K562 (cell line): ENCODE measurements at regions not wholly inside any gene's neighbourhood (a gene's known extent, or its start where the extent isn't known, plus 50 kb on each side); places are given as distances from the start of the nearest gene placed in this dataset.

Experiments
- ATAC-seq: fragments of 200-7000 bp; cut with Tn5 transposase; 3 replicates; pipeline ENCODE4 v1.9.1; 2020; ENCODE audit warnings: moderate library complexity
- BruUV-seq: library from RNA; stranded (reverse); fragments of 400-500 nt; replicated peaks from 2 replicates; lab custom pipeline; 2021; lab: Mats Ljungman, UMichigan
- CTCF ChIA-PET: fragments of 300-600 bp; formaldehyde crosslinking; extraction: SDS; loops from one replicate; lab custom pipeline; 2021; ENCODE audit warnings: low intra/inter-chr PET ratio; lab: Yijun Ruan, JAX
- POLR2A ChIA-PET: fragments of 300-600, 350-650 bp; sonication (Branson Sonifier 250); formaldehyde crosslinking; extraction: SDS; loops from one replicate; lab custom pipeline; 2021; ENCODE audit warnings: antibody characterized with exemption, inconsistent platforms; lab: Yijun Ruan, JAX
- DNase-seq, 4 experiments: peaks; one replicate each; pipeline versions ENCODE4 v3.0.0 to v3.0.0-alpha.2; 2011 to 2018; ENCODE audit warnings: low spot score in 3 of 4, mixed read lengths in 3 of 4; ENCODE audit errors: extremely low read depth in 1 of 4
- FAIRE-seq: peaks from 2 replicates; lab custom pipeline; 2011; peaks lifted over from hg19 to GRCh38; lab: Jason Lieb, UNC
- H2AFZ ChIP-seq: 2 replicates; pipeline ENCODE4 v1.6.0; 2011; ENCODE audit warnings: low read depth, low read length, control low read depth, inconsistent platforms
- H3K27ac ChIP-seq: fragments of 200-600 bp; 3 replicates; pipeline ENCODE4 v1.8.0; 2011; ENCODE audit warnings: low read depth, mild to moderate bottlenecking, control low read depth, inconsistent platforms, low read length, moderate library complexity, mixed read lengths; ENCODE audit errors: extremely low read depth
- H3K27me3 ChIP-seq, 2 experiments: fragments of 300-600 bp in 1 of 2; 2 replicates in 1 of 2; 3 replicates in 1 of 2; pipeline versions ENCODE4 v1.6.0 to v1.8.0; 2011; ENCODE audit warnings: inconsistent platforms in 2 of 2, low read length in 2 of 2, mild to moderate bottlenecking in 1 of 2, mixed read lengths in 1 of 2, moderate library complexity in 1 of 2; ENCODE audit not compliant: control insufficient read depth in 2 of 2, insufficient read depth in 2 of 2
- H3K36me3 ChIP-seq: fragments of 300-600 bp; 3 replicates; pipeline ENCODE4 v1.8.0; 2011; ENCODE audit warnings: mild to moderate bottlenecking, low read length, inconsistent platforms; ENCODE audit not compliant: control insufficient read depth, insufficient read depth
- H3K4me1 ChIP-seq, 2 experiments: fragments of 200-600 bp in 1 of 2; replicated peaks in 1 of 2; 2 replicates in 1 of 2; 3 replicates in 1 of 2; pipeline versions ENCODE4 v1.5.1 to v1.8.0; 2011; ENCODE audit warnings: inconsistent platforms in 2 of 2, low read length in 2 of 2, mild to moderate bottlenecking in 1 of 2, mixed read lengths in 1 of 2, moderate library complexity in 1 of 2; ENCODE audit not compliant: control insufficient read depth in 2 of 2, insufficient read depth in 2 of 2
- H3K4me2 ChIP-seq: 2 replicates; pipeline ENCODE4 v1.6.1; 2011; ENCODE audit warnings: low read length, control low read depth, inconsistent platforms, mixed read lengths; ENCODE audit not compliant: insufficient read depth
- H3K4me3 ChIP-seq: fragments of 200-600 bp; sonication (generic), shearing (Covaris generic); 2 replicates; pipeline ENCODE4 v1.5.1; 2016; ENCODE audit warnings: control low read depth, inconsistent platforms
- H3K79me2 ChIP-seq: fragments of 200-600 bp; 3 replicates; pipeline ENCODE4 v1.8.0; 2011; ENCODE audit warnings: low read length, inconsistent platforms; ENCODE audit not compliant: control insufficient read depth, insufficient read depth
- H3K9ac ChIP-seq, 2 experiments: 2 replicates each; pipeline versions ENCODE4 v1.6.0 to v1.6.1; 2011; ENCODE audit warnings: low read depth in 2 of 2, low read length in 2 of 2, control low read depth in 1 of 2, inconsistent platforms in 1 of 2, mild to moderate bottlenecking in 1 of 2, mixed read lengths in 1 of 2; ENCODE audit not compliant: insufficient read depth in 1 of 2
- H3K9me1 ChIP-seq: one replicate; pipeline ENCODE4 v1.6.0; 2011; ENCODE audit warnings: inconsistent platforms, mild to moderate bottlenecking, low read length, moderate library complexity; ENCODE audit not compliant: control insufficient read depth, insufficient read depth
- H3K9me3 ChIP-seq: replicated peaks from 2 replicates; pipeline ENCODE4 v1.5.1; 2011; ENCODE audit warnings: low read depth, low read length, inconsistent platforms; ENCODE audit not compliant: control insufficient read depth, insufficient read depth
- H4K20me1 ChIP-seq: replicated peaks from 2 replicates; pipeline ENCODE4 v1.6.1; 2011; ENCODE audit warnings: low read length, inconsistent platforms, mixed read lengths; ENCODE audit not compliant: control insufficient read depth, insufficient read depth
- CREBBP ChIP-seq: IDR thresholded peaks from one replicate; pipeline ENCODE4 v1.6.1; 2012; ENCODE audit warnings: low read depth, mild to moderate bottlenecking, control low read depth, inconsistent platforms, low read length
- KLF13 ChIP-seq: fragments of 450-650 bp; IDR thresholded peaks from 2 replicates; pipeline ENCODE4 v1.6.1; 2016; ENCODE audit warnings: missing genetic modification characterization, low read depth, mild to moderate bottlenecking, missing compliant biosample characterization, moderate library complexity, borderline replicate concordance
- KLF16 ChIP-seq: IDR thresholded peaks from 2 replicates; pipeline ENCODE4 v1.6.1; 2016; ENCODE audit warnings: antibody characterized with exemption
- MTA1 ChIP-seq: fragments of 450-650 bp; IDR thresholded peaks from 2 replicates; pipeline ENCODE4 v1.6.1; 2017; ENCODE audit warnings: borderline replicate concordance
- SP2 ChIP-seq: IDR thresholded peaks from 2 replicates; pipeline ENCODE4 v1.6.1; 2011; ENCODE audit warnings: mild to moderate bottlenecking, low read depth, low read length, moderate library complexity; ENCODE audit not compliant: poor library complexity, severe bottlenecking; ENCODE audit errors: extremely low read depth
- TCF3 ChIP-seq: sonication (generic); formaldehyde crosslinking; IDR thresholded peaks from 2 replicates; pipeline ENCODE4 v1.4.0; 2020; ENCODE audit warnings: mild to moderate bottlenecking, missing genetic modification reagents
- TEAD1 ChIP-seq, 2 experiments: fragments of 450-650 bp in 1 of 2; sonication (generic) in 1 of 2; formaldehyde crosslinking; IDR thresholded peaks; 2 replicates each; pipeline versions ENCODE4 v1.4.0 to v1.8.0; 2020 to 2022; ENCODE audit warnings: mild to moderate bottlenecking in 2 of 2, missing genetic modification reagents in 1 of 2
- ZNF384 ChIP-seq: IDR thresholded peaks from 2 replicates; pipeline ENCODE4 v1.6.1; 2012; ENCODE audit warnings: low read depth, low read length, improper control_type of control experiment
- ZNF79 ChIP-seq: fragments of 250-450 bp; sonication (Bioruptor Pico); IDR thresholded peaks from 2 replicates; pipeline ENCODE4 v1.4.0; 2020; ENCODE audit warnings: low read depth, mild to moderate bottlenecking, moderate library complexity
- WGBS: fragments of 100-300 bp; shearing (Covaris generic); methylation state at CpG from one replicate; pipeline ENCODE4 v1.1.6; 2016; ENCODE audit warnings: low coverage, mixed read lengths; ENCODE audit not compliant: insufficient coverage; ENCODE audit errors: missing lambda C conversion rate; 5-methylcytosine and 5-hydroxymethylcytosine counted together
- in situ Hi-C: fragments of 300-500 bp; cut with MboI; formaldehyde crosslinking; loops from 4 replicates; pipeline ENCODE4 v1.15.0; 2018; ENCODE audit warnings: inconsistent platforms, mixed read lengths
- intact Hi-C: fragments of 100-400 bp; cut with micrococcal nuclease; formaldehyde crosslinking; loops from 2 replicates; pipeline ENCODE4 v1.14.2; 2022
- TF ChIP-seq, protein P1 (sequence below): sonication (generic); formaldehyde crosslinking; IDR thresholded peaks from 2 replicates; pipeline ENCODE4 v1.8.1; 2023; ENCODE audit warnings: mild to moderate bottlenecking, missing genetic modification reagents

- Histone ChIP-seq H3K27ac (no peak overlapping the region), H3K9me3 (no peaks in the 10 kb centered on the region), H3K36me3 (no peaks in the 10 kb centered on the region)
- CTCF ChIA-PET, result no interaction called here
- intact Hi-C loops, result no loop called here
- no peak for TF ChIP-seq CREBBP
- TF ChIP-seq MTA1, result no peak
- TF ChIP-seq TCF3 (CRISPR knock-in tag), result no peak
- no peak for TF ChIP-seq KLF13 (tag)
- TF ChIP-seq ZNF384, result no peak
- no peak for TF ChIP-seq SP2
- TF ChIP-seq TEAD1 (CRISPR knock-in tag; IDR thresholded peaks at IDR 0.05), result no peak
- no peak for TF ChIP-seq KLF16
- no peak for TF ChIP-seq ZNF79 (CRISPR knock-in tag)
- TF ChIP-seq, protein P1, sequence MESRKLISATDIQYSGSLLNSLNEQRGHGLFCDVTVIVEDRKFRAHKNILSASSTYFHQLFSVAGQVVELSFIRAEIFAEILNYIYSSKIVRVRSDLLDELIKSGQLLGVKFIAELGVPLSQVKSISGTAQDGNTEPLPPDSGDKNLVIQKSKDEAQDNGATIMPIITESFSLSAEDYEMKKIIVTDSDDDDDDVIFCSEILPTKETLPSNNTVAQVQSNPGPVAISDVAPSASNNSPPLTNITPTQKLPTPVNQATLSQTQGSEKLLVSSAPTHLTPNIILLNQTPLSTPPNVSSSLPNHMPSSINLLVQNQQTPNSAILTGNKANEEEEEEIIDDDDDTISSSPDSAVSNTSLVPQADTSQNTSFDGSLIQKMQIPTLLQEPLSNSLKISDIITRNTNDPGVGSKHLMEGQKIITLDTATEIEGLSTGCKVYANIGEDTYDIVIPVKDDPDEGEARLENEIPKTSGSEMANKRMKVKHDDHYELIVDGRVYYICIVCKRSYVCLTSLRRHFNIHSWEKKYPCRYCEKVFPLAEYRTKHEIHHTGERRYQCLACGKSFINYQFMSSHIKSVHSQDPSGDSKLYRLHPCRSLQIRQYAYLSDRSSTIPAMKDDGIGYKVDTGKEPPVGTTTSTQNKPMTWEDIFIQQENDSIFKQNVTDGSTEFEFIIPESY (CRISPR knock-in tag), result no peak
- TF ChIP-seq, all 486 proteins: peak for 0
- BruUV-seq, result no TSS peak
- no peaks in the 10 kb centered on the region for H3K27me3 ChIP-seq
- no peak overlapping the region for H2AFZ ChIP-seq
- H3K4me2 ChIP-seq, result no peak overlapping the region
- FAIRE-seq, result no peak
- no peak overlapping the region for H3K9ac ChIP-seq
- no peaks in the 10 kb centered on the region for H4K20me1 ChIP-seq
- in situ Hi-C loops, result no loop called here
- no peak for ATAC-seq
- no peaks in the 10 kb centered on the region for H3K79me2 ChIP-seq
- no peak for DNase-seq
- 2% methylated on average over 18 of the region's 22 CpGs for WGBS
- H3K9me1 ChIP-seq, result no peaks in the 10 kb centered on the region
- POLR2A ChIA-PET, result no interaction called here
- H3K4me3 ChIP-seq, result no peak overlapping the region
- peaks cover 0 to 6% of the 10 kb centered on the region in 2 experiments; a peak in 1 of 5 replicates for H3K4me1 ChIP-seq
These were observed 66.6 kb upstream of the ZNF722 start for GRCh38 chr7:63931985-63932577.
